Mucosa of stomach (tissue), 1 donor: ENCODE measurements at regions not wholly inside any gene's neighbourhood (a gene's known extent, or its start where the extent isn't known, plus 50 kb on each side); places are given as distances from the start of the nearest gene placed in this dataset.
"Not testable (repeated sequence)": the region's sequence is repeated elsewhere in the genome, so short reads cannot be mapped to it uniquely, and the experiment has no call there.

Experiments
- H3K27me3 ChIP-seq: one replicate; pipeline ENCODE4 v1.7.0; 2013; ENCODE audit warnings: mild to moderate bottlenecking, low read length; ENCODE audit not compliant: control insufficient read depth, insufficient read depth
- H3K36me3 ChIP-seq: one replicate; pipeline ENCODE4 v1.7.0; 2013; ENCODE audit warnings: low read length; ENCODE audit not compliant: control insufficient read depth, insufficient read depth
- H3K4me1 ChIP-seq: one replicate; pipeline ENCODE4 v1.7.0; 2013; ENCODE audit warnings: mild to moderate bottlenecking, low read length; ENCODE audit not compliant: control insufficient read depth, insufficient read depth
- H3K4me3 ChIP-seq: one replicate; pipeline ENCODE4 v1.7.0; 2013; ENCODE audit warnings: low read length
- H3K9ac ChIP-seq: one replicate; pipeline ENCODE4 v1.7.0; 2013; ENCODE audit warnings: mild to moderate bottlenecking, low read length, moderate library complexity
- H3K9me3 ChIP-seq: one replicate; pipeline ENCODE4 v1.7.0; 2013; ENCODE audit warnings: mild to moderate bottlenecking, low read length, moderate library complexity; ENCODE audit not compliant: control insufficient read depth
- donor health status: Pancreatic carcinoma.

GRCh38 chr2:13686262-13686661 is 946.3 kb upstream of the LRATD1 start:
- H3K27me3 ChIP-seq = no peaks in the 10 kb centered on the region
- H3K36me3 ChIP-seq = no peaks in the 10 kb centered on the region
- H3K4me3 ChIP-seq = no peak overlapping the region
- H3K9ac ChIP-seq = no peak overlapping the region
- H3K9me3 ChIP-seq = no peaks in the 10 kb centered on the region
- H3K4me1 ChIP-seq = no peaks in the 10 kb centered on the region

- H3K4me1 ChIP-seq = no peaks in the 10 kb centered on the region
- no peaks in the 10 kb centered on the region for H3K36me3 ChIP-seq
- no peak overlapping the region for H3K4me3 ChIP-seq
- no peaks in the 10 kb centered on the region for H3K27me3 ChIP-seq
- no peaks in the 10 kb centered on the region for H3K9me3 ChIP-seq
- no peak overlapping the region for H3K9ac ChIP-seq
These were observed 937.8 kb upstream of the LRATD1 start for GRCh38 chr2:13694673-13695072.

- H3K27me3 ChIP-seq = no peaks in the 10 kb centered on the region
- H3K4me1 ChIP-seq = no peaks in the 10 kb centered on the region
- no peak overlapping the region for H3K9ac ChIP-seq
- no peaks in the 10 kb centered on the region for H3K36me3 ChIP-seq
- H3K9me3 ChIP-seq = no peaks in the 10 kb centered on the region
- H3K4me3 ChIP-seq = no peak overlapping the region
These were observed 935.9 kb upstream of the LRATD1 start for GRCh38 chr2:13696601-13697000.

DNA sequence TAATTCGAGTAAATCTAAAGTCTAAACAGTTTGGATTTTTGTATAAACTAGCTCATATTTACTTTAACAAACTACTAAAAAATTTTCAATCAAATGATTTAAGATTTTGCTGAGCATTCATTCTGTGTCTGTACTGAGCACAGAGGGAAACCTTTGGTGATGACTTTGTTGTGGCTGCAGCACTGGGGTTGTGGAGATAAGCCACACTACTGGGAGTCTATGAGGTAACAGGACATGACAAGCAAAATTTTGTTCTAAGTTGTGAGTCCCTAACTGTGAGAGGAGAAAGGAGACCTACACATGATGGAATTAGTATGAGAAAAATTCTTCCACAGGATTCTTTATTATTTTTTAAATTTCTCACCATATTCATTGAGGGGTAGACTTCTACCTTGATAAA is 933.7 kb upstream of the LRATD1 start:
- Histone ChIP-seq H3K36me3 (no peaks in the 10 kb centered on the region), H3K4me3 (no peak overlapping the region), H3K27me3 (no peaks in the 10 kb centered on the region), H3K4me1 (no peaks in the 10 kb centered on the region), H3K9me3 (no peaks in the 10 kb centered on the region), H3K9ac (no peak overlapping the region)

DNA sequence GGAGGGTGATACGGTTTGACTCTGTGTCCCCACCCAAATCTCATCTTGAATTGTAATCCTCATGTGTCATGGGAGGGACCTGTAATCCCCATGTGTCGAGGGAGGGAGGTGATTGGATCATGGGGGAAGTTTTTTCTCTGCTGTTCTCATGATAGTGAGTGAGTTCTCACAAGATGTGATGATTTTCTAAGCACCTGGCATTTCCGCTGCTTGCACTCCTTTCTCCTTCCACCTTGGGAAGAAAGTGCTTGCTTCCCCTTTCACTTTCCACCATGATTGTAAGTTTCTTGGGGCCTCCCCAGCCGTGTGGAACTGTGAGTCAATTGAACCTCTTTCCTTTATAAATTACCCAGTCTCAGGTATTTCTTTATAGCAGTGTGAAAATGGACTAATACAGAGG is 932.6 kb upstream of the LRATD1 start:
- H3K9ac ChIP-seq, H3K4me1 ChIP-seq, H3K27me3 ChIP-seq, H3K4me3 ChIP-seq, H3K36me3 ChIP-seq, H3K9me3 ChIP-seq: not testable (repeated sequence)

- Histone ChIP-seq H3K36me3 (no peaks in the 10 kb centered on the region), H3K27me3 (no peaks in the 10 kb centered on the region), H3K4me1 (no peaks in the 10 kb centered on the region), H3K4me3 (no peak overlapping the region), H3K9me3 (no peaks in the 10 kb centered on the region), H3K9ac (no peak overlapping the region)
These were observed 921.4 kb upstream of the LRATD1 start for GRCh38 chr2:13711154-13711553.

GRCh38 chr2:13714466-13714865 is 918.1 kb upstream of the LRATD1 start:
- Histone ChIP-seq H3K9ac (no peak overlapping the region), H3K36me3 (no peaks in the 10 kb centered on the region), H3K4me3 (no peak overlapping the region), H3K27me3 (no peaks in the 10 kb centered on the region), H3K9me3 (no peaks in the 10 kb centered on the region), H3K4me1 (no peaks in the 10 kb centered on the region)

GRCh38 chr2:13725945-13726344 is 906.6 kb upstream of the LRATD1 start:
- H3K4me1 ChIP-seq = no peaks in the 10 kb centered on the region
- no peak overlapping the region for H3K9ac ChIP-seq
- no peaks in the 10 kb centered on the region for H3K27me3 ChIP-seq
- no peaks in the 10 kb centered on the region for H3K9me3 ChIP-seq
- no peak overlapping the region for H3K4me3 ChIP-seq
- H3K36me3 ChIP-seq = no peaks in the 10 kb centered on the region

DNA sequence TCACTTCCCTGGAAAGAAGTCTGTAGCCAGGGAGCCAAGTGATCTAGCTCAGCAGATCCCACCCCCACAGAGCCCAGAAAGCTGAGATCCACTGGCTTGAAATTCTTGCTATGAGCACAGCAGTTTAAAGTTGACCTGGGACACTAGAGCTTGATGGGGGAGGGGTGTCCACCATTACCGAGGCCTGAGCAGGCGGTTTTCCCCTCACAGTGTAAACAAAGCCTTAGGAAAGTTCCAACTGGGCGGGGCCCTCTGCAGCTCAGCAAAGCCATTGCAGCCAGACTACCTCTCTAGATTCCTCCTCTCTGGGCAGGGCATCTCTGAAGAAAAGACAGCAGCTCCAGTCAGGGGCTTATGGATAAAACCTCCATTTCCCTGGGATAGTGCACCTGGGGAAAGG is 887.2 kb upstream of the LRATD1 start:
- no peaks in the 10 kb centered on the region for H3K27me3 ChIP-seq
- no peak overlapping the region for H3K4me3 ChIP-seq
- no peak overlapping the region for H3K9ac ChIP-seq
- H3K9me3 ChIP-seq = no peaks in the 10 kb centered on the region
- H3K4me1 ChIP-seq = no peaks in the 10 kb centered on the region
- H3K36me3 ChIP-seq = no peaks in the 10 kb centered on the region

DNA sequence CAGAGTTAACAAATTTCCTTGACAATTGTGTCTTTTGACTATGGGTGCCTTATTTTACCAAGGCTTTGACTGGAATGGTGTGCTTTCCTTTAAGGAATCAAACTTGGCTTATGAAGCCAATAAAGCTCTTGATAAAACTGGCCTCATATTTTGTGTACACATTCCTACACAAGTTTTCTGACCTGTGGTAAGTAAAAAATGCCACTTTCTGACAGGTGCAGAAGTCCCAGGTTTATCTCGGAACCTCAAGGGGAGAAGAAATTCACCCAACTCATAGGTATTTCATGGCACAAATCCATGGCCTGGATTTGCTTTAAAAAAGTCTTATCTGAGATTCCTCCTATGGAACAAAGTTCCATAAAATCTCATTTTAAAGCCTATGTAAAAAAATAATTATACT is 880.6 kb upstream of the LRATD1 start:
- H3K4me3 ChIP-seq = no peak overlapping the region
- no peaks in the 10 kb centered on the region for H3K4me1 ChIP-seq
- no peaks in the 10 kb centered on the region for H3K27me3 ChIP-seq

GRCh38 chr2:13758412-13758811 is 874.1 kb upstream of the LRATD1 start:
- no peak overlapping the region for H3K4me3 ChIP-seq
- no peaks in the 10 kb centered on the region for H3K4me1 ChIP-seq
- no peaks in the 10 kb centered on the region for H3K27me3 ChIP-seq
- no peaks in the 10 kb centered on the region for H3K9me3 ChIP-seq
- no peaks in the 10 kb centered on the region for H3K36me3 ChIP-seq
- no peak overlapping the region for H3K9ac ChIP-seq

More for the DNA sequence above, 880.6 kb upstream of the LRATD1 start:
- no peaks in the 10 kb centered on the region for H3K9me3 ChIP-seq
- H3K9ac ChIP-seq = no peak overlapping the region
- no peaks in the 10 kb centered on the region for H3K36me3 ChIP-seq

DNA sequence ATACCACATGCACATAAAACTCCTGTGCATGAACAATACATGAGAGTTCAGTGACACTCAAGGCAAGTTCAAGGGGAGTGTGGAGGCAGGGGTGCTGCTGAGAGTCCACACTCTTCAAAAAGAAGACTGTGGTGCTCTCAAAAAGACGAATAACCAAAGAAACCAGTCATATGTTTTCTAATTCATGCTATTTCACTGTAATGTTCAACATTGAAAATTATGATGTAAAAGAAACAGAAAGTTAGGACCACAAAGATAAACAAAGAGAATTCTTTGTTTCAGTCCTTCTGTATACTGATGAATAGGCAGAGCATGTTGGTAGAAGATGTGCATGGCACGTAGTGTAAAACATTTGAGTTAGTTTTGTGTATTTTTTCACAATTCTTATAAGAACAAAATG is 864.2 kb upstream of the LRATD1 start:
- Histone ChIP-seq H3K27me3 (no peaks in the 10 kb centered on the region), H3K4me1 (no peaks in the 10 kb centered on the region), H3K9ac (no peak overlapping the region), H3K9me3 (no peaks in the 10 kb centered on the region), H3K4me3 (no peak overlapping the region), H3K36me3 (no peaks in the 10 kb centered on the region)

- H3K4me3 ChIP-seq = no peak overlapping the region
- H3K36me3 ChIP-seq = no peaks in the 10 kb centered on the region
- H3K4me1 ChIP-seq = no peaks in the 10 kb centered on the region
- no peaks in the 10 kb centered on the region for H3K27me3 ChIP-seq
- no peaks in the 10 kb centered on the region for H3K9me3 ChIP-seq
- H3K9ac ChIP-seq = no peak overlapping the region
These were observed 862.2 kb upstream of the LRATD1 start for GRCh38 chr2:13770279-13770678.
